ENCODE measurements at regions not wholly inside any gene's neighbourhood (a gene's known extent, or its start where the extent isn't known, plus 50 kb on each side); places are given as distances from the start of the nearest gene placed in this dataset.

GRCh38 chr3:158958873-158959272, 157.0 kb downstream of the MFSD1 start:
- Mint-ChIP-seq H3K4me3 (ENCODE audit: unreplicated experiment) (no peak overlapping the region), H3K36me3 (ENCODE audit: unreplicated experiment) (no peaks in the 10 kb centered on the region), H3K4me1 (ENCODE audit: unreplicated experiment) (no peaks in the 10 kb centered on the region), H3K27ac (ENCODE audit: unreplicated experiment) (no peak overlapping the region), H3K9me3 (ENCODE audit: unreplicated experiment) (no peaks in the 10 kb centered on the region), H3K27me3 (ENCODE audit: unreplicated experiment) (peaks cover 6% of the 10 kb centered on the region)
- TF ChIP-seq CTCF (IDR thresholded peaks at IDR 0.05): no peak
- DNase-seq (ENCODE audit: extremely low spot score, unreplicated experiment): no peak

DNA sequence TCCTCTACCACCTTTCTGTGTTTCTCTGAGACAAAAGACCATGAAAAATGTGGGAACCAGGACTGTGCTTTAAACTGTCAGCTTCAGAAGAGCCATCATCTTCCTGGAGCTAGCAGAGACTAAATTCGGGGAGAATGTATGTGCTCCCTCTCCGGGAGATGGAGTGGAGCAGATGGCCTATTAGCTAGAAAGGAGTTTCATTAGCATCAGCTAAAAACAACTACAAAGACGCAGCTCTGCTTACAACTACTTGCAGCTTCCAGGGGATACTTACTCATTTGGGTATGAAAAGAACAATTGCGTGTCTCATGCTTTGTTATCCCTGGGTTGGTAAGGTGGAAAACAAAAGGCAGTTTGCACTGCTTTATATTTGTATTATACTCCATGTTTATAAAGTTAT, 159.6 kb downstream of the MFSD1 start:
- Mint-ChIP-seq H3K4me3 (ENCODE audit: unreplicated experiment) (no peak overlapping the region), H3K9me3 (ENCODE audit: unreplicated experiment) (no peaks in the 10 kb centered on the region)

GRCh38 chr3:158961911-158962310, 160.1 kb downstream of the MFSD1 start:
- H3K4me3 Mint-ChIP-seq (ENCODE audit: unreplicated experiment): no peak overlapping the region
- no peak for DNase-seq (ENCODE audit: extremely low spot score, unreplicated experiment)
- H3K27ac Mint-ChIP-seq (ENCODE audit: unreplicated experiment): no peak overlapping the region
- H3K4me1 Mint-ChIP-seq (ENCODE audit: unreplicated experiment): no peaks in the 10 kb centered on the region
- H3K27me3 Mint-ChIP-seq (ENCODE audit: unreplicated experiment): peaks cover 10% of the 10 kb centered on the region
- H3K36me3 Mint-ChIP-seq (ENCODE audit: unreplicated experiment): no peaks in the 10 kb centered on the region
- no peaks in the 10 kb centered on the region for H3K9me3 Mint-ChIP-seq (ENCODE audit: unreplicated experiment)
- no peak for TF ChIP-seq CTCF (IDR thresholded peaks at IDR 0.05)

More for the DNA sequence above, 159.6 kb downstream of the MFSD1 start:
- no peak for DNase-seq (ENCODE audit: extremely low spot score, unreplicated experiment)
- Mint-ChIP-seq H3K27ac (ENCODE audit: unreplicated experiment) (no peak overlapping the region), H3K36me3 (ENCODE audit: unreplicated experiment) (no peaks in the 10 kb centered on the region), H3K4me1 (ENCODE audit: unreplicated experiment) (no peaks in the 10 kb centered on the region), H3K27me3 (ENCODE audit: unreplicated experiment) (peaks cover 10% of the 10 kb centered on the region)
- TF ChIP-seq CTCF (IDR thresholded peaks at IDR 0.05): no peak

DNA sequence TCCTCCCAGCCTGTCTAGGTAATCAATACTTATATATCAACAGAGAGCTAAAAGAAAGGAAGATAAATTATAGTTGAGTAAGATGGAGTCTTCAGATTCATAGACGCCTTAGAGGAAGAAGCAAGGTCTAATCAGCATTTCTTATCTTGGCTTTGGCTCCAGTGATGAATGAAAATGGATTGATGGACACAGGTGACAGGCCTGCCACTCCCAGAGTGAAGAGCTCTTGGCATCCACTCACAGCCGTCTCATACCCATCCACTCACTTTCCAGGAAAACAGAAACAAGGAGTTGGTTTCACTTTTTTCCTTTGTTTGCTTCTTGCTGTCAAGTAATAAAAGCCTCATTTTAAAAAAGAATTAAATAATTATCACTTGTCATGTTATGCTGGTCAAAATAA, 168.2 kb downstream of the MFSD1 start:
- TF ChIP-seq CTCF (IDR thresholded peaks at IDR 0.05): no peak
- DNase-seq (ENCODE audit: extremely low spot score, unreplicated experiment): no peak
- Mint-ChIP-seq H3K27ac (ENCODE audit: unreplicated experiment) (no peak overlapping the region), H3K4me3 (ENCODE audit: unreplicated experiment) (no peak overlapping the region), H3K9me3 (ENCODE audit: unreplicated experiment) (no peaks in the 10 kb centered on the region), H3K27me3 (ENCODE audit: unreplicated experiment) (peaks cover 17% of the 10 kb centered on the region), H3K36me3 (ENCODE audit: unreplicated experiment) (no peaks in the 10 kb centered on the region), H3K4me1 (ENCODE audit: unreplicated experiment) (no peaks in the 10 kb centered on the region)

GRCh38 chr3:158974904-158975303, 173.1 kb downstream of the MFSD1 start:
- TF ChIP-seq CTCF (IDR thresholded peaks at IDR 0.05): no peak
- no peak for DNase-seq (ENCODE audit: extremely low spot score, unreplicated experiment)
- no peaks in the 10 kb centered on the region for H3K9me3 Mint-ChIP-seq (ENCODE audit: unreplicated experiment)
- H3K4me1 Mint-ChIP-seq (ENCODE audit: unreplicated experiment): no peaks in the 10 kb centered on the region
- peaks cover 13% of the 10 kb centered on the region for H3K27me3 Mint-ChIP-seq (ENCODE audit: unreplicated experiment)
- H3K36me3 Mint-ChIP-seq (ENCODE audit: unreplicated experiment): no peaks in the 10 kb centered on the region
- H3K27ac Mint-ChIP-seq (ENCODE audit: unreplicated experiment): no peak overlapping the region
- no peak overlapping the region for H3K4me3 Mint-ChIP-seq (ENCODE audit: unreplicated experiment)
